A549 (cell line): ENCODE measurements at regions not wholly inside any gene's neighbourhood (a gene's known extent, or its start where the extent isn't known, plus 50 kb on each side); places are given as distances from the start of the nearest gene placed in this dataset.

Experiments used
- ATAC-seq, 2 experiments: fragments of 200-7000 bp in 1 of 2; fragments of >200 bp in 1 of 2; cut with Nextera tagmentation in 1 of 2; cut with Tn5 transposase in 1 of 2; 3 replicates each; pipeline versions ENCODE4 v1.8.0 to v1.9.1; 2018 to 2020; ENCODE audit warnings: mild to moderate bottlenecking in 1 of 2, moderate library complexity in 1 of 2
- CTCF ChIA-PET: fragments of 300-600 bp; sonication (Branson Sonifier 250); formaldehyde crosslinking; extraction: SDS; loops from one replicate; lab custom pipeline; 2021; ENCODE audit warnings: antibody characterized with exemption, inconsistent platforms; lab: Yijun Ruan, JAX
- POLR2A ChIA-PET: fragments of 350-600 bp; formaldehyde crosslinking; extraction: SDS; loops from one replicate; lab custom pipeline; 2021; ENCODE audit warnings: antibody characterized with exemption, inconsistent platforms; lab: Yijun Ruan, JAX
- DNase-seq, 2 experiments: peaks; one replicate each; pipeline versions ENCODE4 v3.0.0 to v3.0.0-alpha.2; 2011 to 2016; ENCODE audit warnings: low read depth in 1 of 2, low spot score in 1 of 2
- FAIRE-seq: peaks from 2 replicates; lab custom pipeline; 2011; peaks lifted over from hg19 to GRCh38; lab: Jason Lieb, UNC
- H3K27ac ChIP-seq, 2 experiments: fragments of >200 bp; sonication (Bioruptor Twin); formaldehyde crosslinking; 3 replicates each; pipeline ENCODE4 v1.5.1; 2016 to 2017
- H3K4me1 ChIP-seq: fragments of >200 bp; sonication (Bioruptor Twin); formaldehyde crosslinking; 3 replicates; pipeline ENCODE4 v1.6.1; 2016
- H3K4me2 ChIP-seq: fragments of >200 bp; sonication (Bioruptor Twin); formaldehyde crosslinking; 3 replicates; pipeline ENCODE4 v1.6.1; 2016
- H3K4me3 ChIP-seq: fragments of >200 bp; sonication (Bioruptor Twin); formaldehyde crosslinking; 3 replicates; pipeline ENCODE4 v1.5.1; 2016
- H3K9me3 ChIP-seq: fragments of >200 bp; sonication (Bioruptor Twin); formaldehyde crosslinking; 3 replicates; pipeline ENCODE4 v1.6.1; 2016
- CBX2 ChIP-seq: fragments of 200-600 bp; sonication (generic); IDR thresholded peaks from 2 replicates; pipeline ENCODE4 v1.6.1; 2016; ENCODE audit warnings: low read depth, mild to moderate bottlenecking, borderline replicate concordance
- CHD2 ChIP-seq: fragments of 150-350 bp; IDR thresholded peaks from 2 replicates; pipeline ENCODE4 v1.6.1; 2014; ENCODE audit warnings: low read length; ENCODE audit not compliant: partially characterized antibody
- CTCF ChIP-seq: fragments of >200 bp; sonication (Bioruptor Twin); formaldehyde crosslinking; IDR thresholded peaks from 3 replicates; pipeline ENCODE4 v1.5.1; 2016
- EHMT2 ChIP-seq: fragments of 200-600 bp; sonication (generic); IDR thresholded peaks from 2 replicates; pipeline ENCODE4 v1.6.1; 2016; ENCODE audit warnings: antibody characterized with exemption, low read depth, mild to moderate bottlenecking, moderate library complexity
- ELK1 ChIP-seq: fragments of 150-350 bp; IDR thresholded peaks from 2 replicates; pipeline ENCODE4 v1.6.1; 2014; ENCODE audit warnings: low read depth, mild to moderate bottlenecking, low read length
- HDAC2 ChIP-seq: fragments of 200-600 bp; sonication (generic); IDR thresholded peaks from 2 replicates; pipeline ENCODE4 v1.6.1; 2016
- HOXB13 ChIP-seq: fragments of 250-450 bp; sonication (Bioruptor Pico); IDR thresholded peaks from 2 replicates; pipeline ENCODE4 v1.5.0; 2020; ENCODE audit warnings: low read depth, mild to moderate bottlenecking, moderate library complexity
- JUN ChIP-seq, 2 experiments: fragments of >200 bp; sonication (Bioruptor Twin); formaldehyde crosslinking; IDR thresholded peaks; 2 replicates in 1 of 2; 3 replicates in 1 of 2; pipeline ENCODE4 v1.6.1; 2016 to 2017
- KDM1A ChIP-seq: fragments of 200-600 bp; sonication (generic); IDR thresholded peaks from 2 replicates; pipeline ENCODE4 v1.6.1; 2016; ENCODE audit warnings: low read depth, mild to moderate bottlenecking
- KDM5A ChIP-seq: fragments of 200-600 bp; sonication (generic); IDR thresholded peaks from 2 replicates; pipeline ENCODE4 v1.6.1; 2016; ENCODE audit warnings: antibody characterized with exemption, mild to moderate bottlenecking
- PHF8 ChIP-seq: fragments of 200-600 bp; sonication (generic); IDR thresholded peaks from 2 replicates; pipeline ENCODE4 v1.6.1; 2016; ENCODE audit warnings: low read depth, mild to moderate bottlenecking, antibody characterized with exemption, moderate library complexity, borderline replicate concordance
- REST ChIP-seq: fragments of 200-600 bp; sonication (generic); IDR thresholded peaks from 2 replicates; pipeline ENCODE4 v1.6.1; 2016; ENCODE audit warnings: antibody characterized with exemption, mild to moderate bottlenecking, moderate library complexity
- RFX5 ChIP-seq: fragments of 450-650 bp; IDR thresholded peaks from 2 replicates; pipeline ENCODE4 v1.7.1; 2014; ENCODE audit warnings: antibody characterized with exemption, mild to moderate bottlenecking, moderate library complexity
- SREBF2 ChIP-seq: fragments of 450-650 bp; IDR thresholded peaks from 2 replicates; pipeline ENCODE4 v1.6.1; 2014; ENCODE audit warnings: mild to moderate bottlenecking, moderate library complexity
- TP53 ChIP-seq: fragments of 250-450 bp; sonication (Bioruptor Pico); IDR thresholded peaks from 2 replicates; pipeline ENCODE4 v1.5.0; 2021; ENCODE audit warnings: mild to moderate bottlenecking, moderate library complexity
- ZFP36 ChIP-seq: fragments of 450-650 bp; IDR thresholded peaks from 2 replicates; pipeline ENCODE4 v1.6.1; 2014; ENCODE audit warnings: borderline replicate concordance; ENCODE audit not compliant: partially characterized antibody
- WGBS: methylation state at CpG from one replicate; pipeline ENCODE4 v1.1.6; 2017; ENCODE audit errors: missing lambda C conversion rate; 5-methylcytosine and 5-hydroxymethylcytosine counted together
- TF ChIP-seq, protein P1 (sequence below): fragments of 250-450 bp; sonication (Bioruptor Pico); IDR thresholded peaks from 2 replicates; pipeline ENCODE4 v1.5.0; 2020; ENCODE audit warnings: low read depth, mild to moderate bottlenecking, moderate library complexity
- TF ChIP-seq, protein P2 (sequence below): fragments of 250-450 bp; sonication (Bioruptor Pico); IDR thresholded peaks from 2 replicates; pipeline ENCODE4 v1.5.0; 2021; ENCODE audit warnings: mild to moderate bottlenecking, moderate library complexity, borderline replicate concordance
- TF ChIP-seq, protein P3 (sequence below): fragments of >200 bp; sonication (Bioruptor Twin); formaldehyde crosslinking; IDR thresholded peaks from 2 replicates; pipeline ENCODE4 v1.6.1; 2016

- FAIRE-seq = no peak
These were observed 151.0 kb upstream of the ZNF366 start for GRCh38 chr5:72658161-72658560.

GRCh38 chr5:72656756-72657513, 149.7 kb upstream of the ZNF366 start:
- Histone ChIP-seq H3K4me1 (peaks cover 12% of the 10 kb centered on the region), H3K9me3 (no peaks in the 10 kb centered on the region), H3K27ac (no peak overlapping the region), H3K4me2 (no peak overlapping the region), H3K4me3 (no peak overlapping the region)
- POLR2A ChIA-PET = no interaction called here
- ATAC-seq (no peak), FAIRE-seq (no peak), DNase-seq (no peak)
- WGBS = 62% methylated on average over 2 of the region's 2 CpGs
- CTCF ChIA-PET = interaction anchor here (0.6 to 1.2 kb wide), 4 partner anchors 19 to 291 kb away, joined by 3 to 4 read pairs (median 4); no protein-coding TSS in a partner anchor
- TF ChIP-seq HDAC2 (no peak), KDM5A (no peak), TP53 (CRISPR knock-in tag) (no peak), CBX2 (no peak), ZFP36 (no peak), REST (no peak), HOXB13 (no peak), PHF8 (no peak), CHD2 (no peak), CTCF (no peak), RFX5 (no peak), SREBF2 (no peak), KDM1A (no peak), EHMT2 (no peak)
- TF ChIP-seq, protein P1, sequence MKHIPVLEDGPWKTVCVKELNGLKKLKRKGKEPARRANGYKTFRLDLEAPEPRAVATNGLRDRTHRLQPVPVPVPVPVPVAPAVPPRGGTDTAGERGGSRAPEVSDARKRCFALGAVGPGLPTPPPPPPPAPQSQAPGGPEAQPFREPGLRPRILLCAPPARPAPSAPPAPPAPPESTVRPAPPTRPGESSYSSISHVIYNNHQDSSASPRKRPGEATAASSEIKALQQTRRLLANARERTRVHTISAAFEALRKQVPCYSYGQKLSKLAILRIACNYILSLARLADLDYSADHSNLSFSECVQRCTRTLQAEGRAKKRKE (CRISPR knock-in tag) = no peak
- TF ChIP-seq, protein P2, sequence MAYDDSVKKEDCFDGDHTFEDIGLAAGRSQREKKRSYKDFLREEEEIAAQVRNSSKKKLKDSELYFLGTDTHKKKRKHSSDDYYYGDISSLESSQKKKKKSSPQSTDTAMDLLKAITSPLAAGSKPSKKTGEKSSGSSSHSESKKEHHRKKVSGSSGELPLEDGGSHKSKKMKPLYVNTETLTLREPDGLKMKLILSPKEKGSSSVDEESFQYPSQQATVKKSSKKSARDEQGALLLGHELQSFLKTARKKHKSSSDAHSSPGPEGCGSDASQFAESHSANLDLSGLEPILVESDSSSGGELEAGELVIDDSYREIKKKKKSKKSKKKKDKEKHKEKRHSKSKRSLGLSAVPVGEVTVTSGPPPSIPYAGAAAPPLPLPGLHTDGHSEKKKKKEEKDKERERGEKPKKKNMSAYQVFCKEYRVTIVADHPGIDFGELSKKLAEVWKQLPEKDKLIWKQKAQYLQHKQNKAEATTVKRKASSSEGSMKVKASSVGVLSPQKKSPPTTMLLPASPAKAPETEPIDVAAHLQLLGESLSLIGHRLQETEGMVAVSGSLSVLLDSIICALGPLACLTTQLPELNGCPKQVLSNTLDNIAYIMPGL (CRISPR knock-in tag) = no peak
- TF ChIP-seq, protein P3, sequence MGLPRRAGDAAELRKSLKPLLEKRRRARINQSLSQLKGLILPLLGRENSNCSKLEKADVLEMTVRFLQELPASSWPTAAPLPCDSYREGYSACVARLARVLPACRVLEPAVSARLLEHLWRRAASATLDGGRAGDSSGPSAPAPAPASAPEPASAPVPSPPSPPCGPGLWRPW = no peak

More at GRCh38 chr5:72658161-72658560, 151.0 kb upstream of the ZNF366 start:
- no peak for ATAC-seq
- DNase-seq = no peak
- WGBS = 79% methylated on average over 3 of the region's 3 CpGs
- TF ChIP-seq JUN (IDR thresholded peaks at IDR 0.05) = no peak
- TF ChIP-seq ELK1 = no peak
- H3K9me3 ChIP-seq = no peaks in the 10 kb centered on the region
- no peak overlapping the region for H3K4me2 ChIP-seq
- peaks cover 13% of the 10 kb centered on the region for H3K4me1 ChIP-seq
- ChIA-PET POLR2A (no interaction called here), CTCF (interaction anchor here (0.9 to 1.2 kb wide), 3 partner anchors 15 to 292 kb away, joined by 3 to 4 read pairs (median 3); no protein-coding TSS in a partner anchor)
- no peak overlapping the region for H3K4me3 ChIP-seq
- H3K27ac ChIP-seq = no peak overlapping the region
